Muscle of leg (tissue), 3 donors: ENCODE measurements at regions not wholly inside any gene's neighbourhood (a gene's known extent, or its start where the extent isn't known, plus 50 kb on each side); places are given as distances from the start of the nearest gene placed in this dataset.

ENCODE experiments used
- DNase-seq: peaks from one replicate; pipeline ENCODE4 v3.0.0; 2013
- H3K27ac ChIP-seq: one replicate; pipeline ENCODE4 v1.5.1; 2013; ENCODE audit warnings: mild to moderate bottlenecking, low read length, control low read depth
- H3K27me3 ChIP-seq: one replicate; pipeline ENCODE4 v1.6.1; 2013; ENCODE audit warnings: low read length; ENCODE audit not compliant: control insufficient read depth, insufficient read depth
- H3K36me3 ChIP-seq: one replicate; pipeline ENCODE4 v1.6.1; 2013; ENCODE audit warnings: low read length; ENCODE audit not compliant: control insufficient read depth, insufficient read depth
- H3K4me1 ChIP-seq: one replicate; pipeline ENCODE4 v1.6.1; 2013; ENCODE audit warnings: low read length; ENCODE audit not compliant: control insufficient read depth, insufficient read depth
- H3K4me3 ChIP-seq: one replicate; pipeline ENCODE4 v1.5.1; 2013; ENCODE audit warnings: low read length, control low read depth
- H3K9me3 ChIP-seq: replicated peaks from 2 replicates; pipeline ENCODE4 v1.6.1; 2013; ENCODE audit warnings: low read depth, low read length; ENCODE audit not compliant: control insufficient read depth
- WGBS: methylation state at CpG from one replicate; pipeline ENCODE4 v1.1.5; 2013; ENCODE audit warnings: missing lambda C conversion rate; ENCODE audit not compliant: insufficient coverage; 5-methylcytosine and 5-hydroxymethylcytosine counted together

- DNase-seq: no peak
- 75% methylated on average over 1 of the region's 2 CpGs for WGBS
- no peaks in the 10 kb centered on the region for H3K9me3 ChIP-seq
These were observed 557.4 kb upstream of the SEL1L start for GRCh38 chr14:82091097-82091496.

GRCh38 chr14:82094829-82095345, 561.2 kb upstream of the SEL1L start:
- no peaks in the 10 kb centered on the region for H3K9me3 ChIP-seq
- no peak overlapping the region for H3K27ac ChIP-seq
- H3K27me3 ChIP-seq: no peaks in the 10 kb centered on the region
- no peaks in the 10 kb centered on the region for H3K4me1 ChIP-seq
- no peaks in the 10 kb centered on the region for H3K36me3 ChIP-seq
- no CpG with 5 or more reads among the region's 5 CpGs for WGBS
- H3K4me3 ChIP-seq: no peak overlapping the region
- no peak for DNase-seq

More at GRCh38 chr14:82091097-82091496, 557.4 kb upstream of the SEL1L start:
- no peaks in the 10 kb centered on the region for H3K4me1 ChIP-seq
- no peaks in the 10 kb centered on the region for H3K36me3 ChIP-seq
- no peaks in the 10 kb centered on the region for H3K27me3 ChIP-seq
- no peak overlapping the region for H3K27ac ChIP-seq
- no peak overlapping the region for H3K4me3 ChIP-seq

DNA sequence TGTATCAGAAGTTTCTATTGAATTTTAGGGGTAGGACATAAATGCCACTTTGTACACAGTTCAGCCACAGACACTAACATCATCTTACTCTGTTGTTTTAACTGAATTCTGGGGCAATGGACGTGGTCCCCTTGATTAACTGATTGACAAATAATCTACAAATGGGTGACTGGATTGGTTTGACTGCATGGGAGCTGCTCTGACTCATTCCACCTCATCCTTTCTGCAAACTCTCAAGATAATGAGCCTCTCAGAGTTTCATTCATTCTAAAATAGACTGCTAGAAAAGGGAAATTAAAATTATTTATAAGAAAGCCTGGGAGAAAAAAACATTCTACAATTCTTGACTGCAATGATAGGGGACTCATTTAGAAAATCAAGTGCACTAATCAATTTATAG, 570.4 kb upstream of the SEL1L start:
- Histone ChIP-seq H3K27me3 (no peaks in the 10 kb centered on the region), H3K4me1 (no peaks in the 10 kb centered on the region), H3K27ac (no peak overlapping the region), H3K36me3 (no peaks in the 10 kb centered on the region), H3K9me3 (no peaks in the 10 kb centered on the region), H3K4me3 (no peak overlapping the region)
- no peak for DNase-seq
- WGBS: no CpG with 5 or more reads among the region's 1 CpG

GRCh38 chr14:82112210-82112839, 578.7 kb upstream of the SEL1L start:
- Histone ChIP-seq H3K27me3 (no peaks in the 10 kb centered on the region), H3K36me3 (no peaks in the 10 kb centered on the region), H3K4me3 (no peak overlapping the region), H3K27ac (no peak overlapping the region), H3K9me3 (no peaks in the 10 kb centered on the region), H3K4me1 (no peaks in the 10 kb centered on the region)
- no peak for DNase-seq
- WGBS: no CpG with 5 or more reads among the region's 1 CpG

GRCh38 chr14:82113007-82113406, 579.4 kb upstream of the SEL1L start:
- WGBS: no CpG with 5 or more reads among the region's 2 CpGs
- H3K4me1 ChIP-seq: no peaks in the 10 kb centered on the region
- H3K27ac ChIP-seq: no peak overlapping the region
- no peak overlapping the region for H3K4me3 ChIP-seq
- DNase-seq: no peak
- no peaks in the 10 kb centered on the region for H3K36me3 ChIP-seq
- H3K27me3 ChIP-seq: no peaks in the 10 kb centered on the region
- H3K9me3 ChIP-seq: peaks cover 2% of the 10 kb centered on the region

DNA sequence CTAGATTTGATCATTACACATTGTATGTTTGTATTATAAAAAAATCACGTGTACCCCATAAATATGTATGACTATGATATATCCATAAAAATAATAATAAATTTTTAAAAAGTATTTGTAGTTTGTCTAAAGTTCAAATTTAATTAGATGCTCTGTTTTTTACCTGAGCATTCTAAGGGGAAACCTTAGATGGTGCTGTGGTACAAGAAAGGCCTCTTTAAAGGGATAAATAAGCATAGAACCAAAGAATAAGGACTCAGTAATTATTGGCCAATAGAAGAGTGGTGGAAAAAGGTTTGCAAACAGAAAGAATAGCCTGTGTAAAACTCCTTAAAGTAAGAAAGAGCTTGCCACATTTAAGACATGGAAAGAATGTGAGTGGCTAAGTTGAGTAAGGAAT, 580.1 kb upstream of the SEL1L start:
- Histone ChIP-seq H3K36me3 (no peaks in the 10 kb centered on the region), H3K27me3 (no peaks in the 10 kb centered on the region), H3K4me1 (no peaks in the 10 kb centered on the region), H3K27ac (no peak overlapping the region), H3K9me3 (peaks cover 3% of the 10 kb centered on the region), H3K4me3 (no peak overlapping the region)
- no peak for DNase-seq
- WGBS: no CpG with 5 or more reads among the region's 1 CpG

DNA sequence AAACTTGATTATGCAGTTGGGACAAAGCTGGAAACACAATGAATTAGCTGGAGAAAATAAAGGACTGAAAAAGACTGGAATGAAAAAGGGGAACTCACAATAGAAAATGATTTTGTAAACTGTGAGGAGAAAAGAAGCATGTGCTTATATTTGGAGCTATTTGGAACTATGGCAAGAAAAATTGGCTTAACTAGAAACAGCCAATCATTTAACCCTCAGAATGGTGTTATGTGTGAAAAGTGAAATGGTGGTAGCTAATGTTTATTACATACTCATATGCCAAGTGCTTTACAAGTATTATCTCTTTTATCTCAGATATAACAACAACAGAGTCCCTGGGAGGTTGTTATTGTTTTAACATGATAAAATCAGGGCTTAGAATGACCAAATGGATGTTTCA, 583.1 kb upstream of the SEL1L start:
- Histone ChIP-seq H3K4me1 (no peaks in the 10 kb centered on the region), H3K27ac (no peak overlapping the region), H3K4me3 (no peak overlapping the region), H3K36me3 (no peaks in the 10 kb centered on the region), H3K9me3 (peaks cover 3% of the 10 kb centered on the region), H3K27me3 (no peaks in the 10 kb centered on the region)
- DNase-seq: no peak

GRCh38 chr14:82122655-82123054, 589.0 kb upstream of the SEL1L start:
- Histone ChIP-seq H3K9me3 (peaks cover 3% of the 10 kb centered on the region), H3K36me3 (no peaks in the 10 kb centered on the region), H3K4me1 (no peaks in the 10 kb centered on the region), H3K27me3 (no peaks in the 10 kb centered on the region), H3K27ac (no peak overlapping the region), H3K4me3 (no peak overlapping the region)
- WGBS: no CpG with 5 or more reads among the region's 1 CpG
- no peak for DNase-seq

GRCh38 chr14:82124511-82124910, 590.9 kb upstream of the SEL1L start:
- no peaks in the 10 kb centered on the region for H3K36me3 ChIP-seq
- H3K9me3 ChIP-seq: no peaks in the 10 kb centered on the region
- no peak overlapping the region for H3K4me3 ChIP-seq
- no peaks in the 10 kb centered on the region for H3K27me3 ChIP-seq
- no peaks in the 10 kb centered on the region for H3K4me1 ChIP-seq
- no peak for DNase-seq
- WGBS: 67% methylated on average over 1 of the region's 2 CpGs
- no peak overlapping the region for H3K27ac ChIP-seq

- 82% methylated on average over 1 of the region's 2 CpGs for WGBS
- Histone ChIP-seq H3K4me3 (no peak overlapping the region), H3K4me1 (no peaks in the 10 kb centered on the region), H3K27ac (no peak overlapping the region), H3K27me3 (no peaks in the 10 kb centered on the region), H3K9me3 (no peaks in the 10 kb centered on the region), H3K36me3 (no peaks in the 10 kb centered on the region)
- no peak for DNase-seq
These were observed 592.4 kb upstream of the SEL1L start for GRCh38 chr14:82126006-82126405.

DNA sequence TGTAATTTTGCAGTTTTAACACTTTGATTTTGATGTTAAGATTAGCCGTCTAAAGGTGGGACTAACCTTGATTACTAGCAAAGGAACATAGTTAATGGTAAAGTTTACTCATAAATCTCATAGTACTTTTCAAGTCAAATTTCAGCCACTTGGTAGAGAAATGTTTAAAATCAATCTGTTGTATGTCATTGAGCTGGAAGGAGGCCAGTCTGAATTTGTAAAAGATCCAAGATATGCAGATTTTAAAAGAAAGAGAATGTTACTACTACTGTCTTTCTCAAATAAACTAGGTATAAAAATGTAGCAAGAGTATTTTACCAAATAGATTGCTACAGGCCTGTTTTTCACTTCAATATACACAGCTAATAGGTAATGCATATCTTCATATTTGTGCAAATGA, 600.8 kb upstream of the SEL1L start:
- Histone ChIP-seq H3K27ac (no peak overlapping the region), H3K36me3 (no peaks in the 10 kb centered on the region), H3K9me3 (peaks cover 4% of the 10 kb centered on the region), H3K27me3 (no peaks in the 10 kb centered on the region), H3K4me3 (no peak overlapping the region), H3K4me1 (no peaks in the 10 kb centered on the region)
- WGBS: no CpG with 5 or more reads among the region's 1 CpG
- DNase-seq: peak; percentile 16
